ENCODE measurements at regions not wholly inside any gene's neighbourhood (a gene's known extent, or its start where the extent isn't known, plus 50 kb on each side); places are given as distances from the start of the nearest gene placed in this dataset.

- ChIA-PET POLR2A (ENCODE audit: partially characterized antibody) (no interaction called here), CTCF (ENCODE audit: partially characterized antibody) (no interaction called here)
- Histone ChIP-seq H2AK5ac (ENCODE audit: low read depth, low read length) (no peak overlapping the region), H2BK120ac (replicated peaks; ENCODE audit: low read depth, low read length) (no peak overlapping the region), H3K36me3 (ENCODE audit: control insufficient read depth in 2 of 4, insufficient read depth in 4 of 4, low read length in 3 of 4) (no peaks in the 10 kb centered on the region), H3K18ac (ENCODE audit: extremely low read depth, low read length) (no peak overlapping the region), H3K27me3 (replicated peaks in 1 of 4; ENCODE audit: control insufficient read depth in 3 of 4, extremely low read depth in 1 of 4, insufficient read depth in 3 of 4, low read length in 3 of 4) (no peaks in the 10 kb centered on the region), H4K5ac (ENCODE audit: insufficient read length, low read depth, low read length) (no peak overlapping the region), H4K8ac (ENCODE audit: extremely low read depth, insufficient read depth, low read length) (no peak overlapping the region), H2AFZ (ENCODE audit: low read length) (no peak overlapping the region), H2BK12ac (ENCODE audit: low read depth, low read length) (no peak overlapping the region), H4K20me1 (replicated peaks in 1 of 2; ENCODE audit: control insufficient read depth in 1 of 2, insufficient read depth in 2 of 2, low read length in 2 of 2) (no peaks in the 10 kb centered on the region), H3K9ac (replicated peaks in 1 of 4; ENCODE audit: extremely low read depth in 1 of 4, low read depth in 3 of 4, low read length in 3 of 4) (no peak overlapping the region), H3K4me2 (ENCODE audit: insufficient read depth in 1 of 2, low read depth in 2 of 2, low read length in 2 of 2) (no peak overlapping the region), H3K4ac (replicated peaks; ENCODE audit: insufficient read length, low read depth, low read length) (no peak overlapping the region), H3K56ac (replicated peaks; ENCODE audit: insufficient read length, low read depth, low read length) (no peak overlapping the region), H4K91ac (replicated peaks; ENCODE audit: insufficient read length, low read length) (no peak overlapping the region), H3K79me1 (ENCODE audit: low read depth, low read length) (no peaks in the 10 kb centered on the region), H3K4me1 (replicated peaks in 1 of 4; ENCODE audit: control insufficient read depth in 3 of 4, insufficient read depth in 4 of 4, low read length in 3 of 4) (no peaks in the 10 kb centered on the region), H2BK15ac (ENCODE audit: low read length) (no peak overlapping the region), H3K4me3 (ENCODE audit: extremely low read depth in 1 of 4, insufficient read depth in 2 of 4, low read depth in 3 of 4, low read length in 4 of 4) (no peak overlapping the region), H3K79me2 (ENCODE audit: control insufficient read depth in 1 of 2, insufficient read depth in 2 of 2, low read length in 2 of 2) (no peaks in the 10 kb centered on the region), H3K14ac (ENCODE audit: insufficient read length) (no peak overlapping the region), H2BK5ac (ENCODE audit: low read depth, low read length) (no peak overlapping the region), H2BK20ac (ENCODE audit: low read length) (no peak overlapping the region), H3K9me3 (ENCODE audit: insufficient read depth in 2 of 2, low read depth in 1 of 2, low read length in 1 of 2) (no peaks in the 10 kb centered on the region), H3K27ac (ENCODE audit: low read depth, low read length) (no peak overlapping the region), H3K23ac (ENCODE audit: insufficient read length) (no peak overlapping the region), H3K23me2 (ENCODE audit: low read depth, low read length) (no peaks in the 10 kb centered on the region)
- FAIRE-seq, result no peak
- WGBS, 2 experiments (ENCODE audit: extremely low coverage in 1 of 2, insufficient coverage in 1 of 2, insufficient read length in 1 of 2, insufficient replicate concordance in 2 of 2, low coverage in 1 of 2, low lambda C conversion rate in 2 of 2, missing lambda C conversion rate in 1 of 2), result 82% methylated on average over 1 of the region's 1 CpG; no CpG with 5 or more reads in 1 of the 2 experiments
- TF ChIP-seq EP300 (IDR thresholded peaks at IDR 0.05; ENCODE audit: borderline replicate concordance in 1 of 2, low read depth in 2 of 2, low read length in 2 of 2), result no peak
- TF ChIP-seq POLR2AphosphoS5 (IDR thresholded peaks at IDR 0.05; ENCODE audit: low read depth, low read length), result no peak
- no peak for TF ChIP-seq CHD1 (IDR thresholded peaks at IDR 0.05; ENCODE audit: low read depth, low read length)
- TF ChIP-seq ATF3 (IDR thresholded peaks at IDR 0.05; ENCODE audit: insufficient read depth, low read depth, low read length), result no peak
- TF ChIP-seq GTF2F1 (IDR thresholded peaks at IDR 0.05; ENCODE audit: borderline replicate concordance, low read depth, low read length), result no peak
- TF ChIP-seq GABPA (IDR thresholded peaks at IDR 0.05; ENCODE audit: borderline replicate concordance, insufficient read depth, low read length), result no peak
- no peak for DNase-seq (ENCODE audit: low read depth in 1 of 2, low spot score in 2 of 2)
Measured at GRCh38 chr5:29504411-29504810, 1689.1 kb upstream of the CDH6 start.

Data from H1 (cell line).